Stomach smooth muscle (tissue), 2 donors: ENCODE measurements at regions not wholly inside any gene's neighbourhood (a gene's known extent, or its start where the extent isn't known, plus 50 kb on each side); places are given as distances from the start of the nearest gene placed in this dataset.

ENCODE experiments used
- H3K27ac ChIP-seq: one replicate; pipeline ENCODE4 v1.7.0; 2013; ENCODE audit warnings: mild to moderate bottlenecking, low read length, inconsistent platforms
- H3K27me3 ChIP-seq, 2 donors: one replicate each; pipeline ENCODE4 v1.7.0; 2013; ENCODE audit warnings: low read length in 2 of 2; ENCODE audit not compliant: insufficient read depth in 2 of 2, control insufficient read depth in 1 of 2
- H3K36me3 ChIP-seq, 2 donors: one replicate each; pipeline ENCODE4 v1.7.0; 2013; ENCODE audit warnings: low read length in 2 of 2; ENCODE audit not compliant: control insufficient read depth in 2 of 2, insufficient read depth in 2 of 2
- H3K4me1 ChIP-seq: one replicate; pipeline ENCODE4 v1.7.0; 2013; ENCODE audit warnings: low read length; ENCODE audit not compliant: control insufficient read depth, insufficient read depth
- H3K4me3 ChIP-seq, 2 donors: one replicate each; pipeline ENCODE4 v1.7.0; 2013; ENCODE audit warnings: low read length in 2 of 2
- H3K9ac ChIP-seq, 2 donors: one replicate each; pipeline ENCODE4 v1.7.0; 2013; ENCODE audit warnings: low read length in 2 of 2, mild to moderate bottlenecking in 1 of 2
- H3K9me3 ChIP-seq, 2 donors: one replicate each; pipeline ENCODE4 v1.7.0; 2013; ENCODE audit warnings: low read length in 2 of 2; ENCODE audit not compliant: control insufficient read depth in 2 of 2
- donor health status: healthy.
- donor health status: Pancreatic carcinoma.

DNA sequence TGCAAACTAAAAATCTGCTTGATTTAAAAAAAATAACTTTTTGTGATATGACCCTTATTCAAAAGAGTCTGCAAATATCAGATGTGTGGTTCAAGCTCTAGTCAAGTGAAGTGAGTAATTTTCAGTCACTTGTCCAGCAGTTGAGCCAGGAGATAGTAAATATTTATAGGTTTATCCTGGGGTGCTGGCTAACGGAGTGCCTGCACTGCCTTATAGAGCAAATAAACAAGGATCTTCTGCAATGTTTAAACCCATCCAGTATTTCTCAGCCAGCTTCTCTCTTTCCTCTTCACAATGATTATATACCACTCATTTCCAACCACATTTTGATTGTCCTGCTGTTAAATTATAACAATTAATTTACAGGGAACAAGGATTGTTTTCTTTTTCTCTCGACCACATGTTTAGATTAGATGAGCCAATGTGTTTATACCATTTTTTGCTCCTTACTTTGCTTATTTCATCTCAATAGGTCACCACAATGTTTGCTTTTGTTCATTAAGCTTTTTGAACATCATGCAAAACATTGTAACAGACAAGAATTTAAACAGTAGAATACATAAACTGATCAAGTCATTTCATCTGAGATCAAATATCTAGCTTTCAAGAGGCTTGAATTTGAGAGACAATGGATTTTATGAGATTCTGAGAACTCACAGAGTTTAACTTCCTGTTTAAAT lies 60.3 kb upstream of the GREM2 start:
- H3K36me3 ChIP-seq, result no peaks in the 10 kb centered on the region
- no peak overlapping the region for H3K9ac ChIP-seq
- no peak overlapping the region for H3K27ac ChIP-seq
- H3K27me3 ChIP-seq, result no peaks in the 10 kb centered on the region
- H3K4me1 ChIP-seq, result no peaks in the 10 kb centered on the region
- H3K4me3 ChIP-seq, result no peak overlapping the region
- H3K9me3 ChIP-seq, result no peaks in the 10 kb centered on the region

DNA sequence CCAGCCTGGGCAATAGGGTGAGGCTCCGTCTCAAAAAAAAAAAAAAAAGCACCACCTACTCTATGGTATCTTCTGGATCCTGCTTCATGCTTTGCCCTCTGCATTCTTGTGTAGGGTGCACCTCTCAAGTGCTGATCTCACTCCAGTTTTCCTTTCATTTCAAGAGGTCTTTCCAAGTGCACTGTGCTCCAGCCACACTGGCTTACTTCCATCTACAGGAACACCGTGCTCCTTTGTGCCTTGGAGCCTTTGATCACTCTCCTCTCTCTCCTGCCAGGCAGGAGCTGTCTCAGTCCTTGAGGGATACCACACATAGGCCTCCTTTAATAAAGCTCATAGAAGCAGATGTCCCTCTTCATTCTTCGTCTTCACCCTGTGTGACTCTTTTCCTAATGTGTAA lies 55.4 kb upstream of the GREM2 start:
- H3K27ac ChIP-seq, result no peak overlapping the region
- H3K4me3 ChIP-seq, result no peak overlapping the region
- no peaks in the 10 kb centered on the region for H3K4me1 ChIP-seq
- no peaks in the 10 kb centered on the region for H3K36me3 ChIP-seq
- H3K9me3 ChIP-seq, result no peaks in the 10 kb centered on the region
- H3K9ac ChIP-seq, result no peak overlapping the region
- no peaks in the 10 kb centered on the region for H3K27me3 ChIP-seq

DNA sequence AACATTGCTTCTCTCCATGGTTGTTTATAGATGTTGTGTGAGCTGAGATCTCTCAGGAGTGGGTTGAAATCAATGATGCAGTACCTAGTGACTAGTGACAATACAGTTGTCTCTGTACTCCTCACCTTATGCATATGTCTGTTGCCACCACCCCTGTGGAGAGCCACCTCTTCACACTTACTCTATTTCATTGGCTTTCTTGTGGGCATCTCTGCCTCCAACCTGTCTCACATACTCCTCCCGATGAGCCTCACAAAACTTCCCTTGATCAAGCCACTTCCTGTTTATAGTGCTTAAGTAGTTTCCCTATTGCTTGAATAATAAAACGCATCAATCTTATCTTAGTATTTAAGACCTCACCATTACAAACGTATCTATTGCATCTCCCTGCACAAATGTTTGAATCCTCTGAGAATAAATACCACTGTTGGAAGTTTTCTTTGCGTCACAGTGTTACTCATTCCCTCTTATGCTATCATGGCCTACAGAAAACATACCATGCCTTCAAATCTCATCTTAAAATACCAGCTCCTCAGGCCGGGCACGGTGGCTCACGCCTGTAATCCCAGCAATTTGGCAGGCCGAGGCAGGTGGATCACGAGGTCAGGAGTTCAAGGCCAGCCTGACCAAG lies 54.7 kb upstream of the GREM2 start:
- Histone ChIP-seq H3K27ac (no peak overlapping the region), H3K27me3 (no peaks in the 10 kb centered on the region), H3K9ac (no peak overlapping the region), H3K4me3 (no peak overlapping the region), H3K36me3 (no peaks in the 10 kb centered on the region), H3K9me3 (no peaks in the 10 kb centered on the region), H3K4me1 (no peaks in the 10 kb centered on the region)

DNA sequence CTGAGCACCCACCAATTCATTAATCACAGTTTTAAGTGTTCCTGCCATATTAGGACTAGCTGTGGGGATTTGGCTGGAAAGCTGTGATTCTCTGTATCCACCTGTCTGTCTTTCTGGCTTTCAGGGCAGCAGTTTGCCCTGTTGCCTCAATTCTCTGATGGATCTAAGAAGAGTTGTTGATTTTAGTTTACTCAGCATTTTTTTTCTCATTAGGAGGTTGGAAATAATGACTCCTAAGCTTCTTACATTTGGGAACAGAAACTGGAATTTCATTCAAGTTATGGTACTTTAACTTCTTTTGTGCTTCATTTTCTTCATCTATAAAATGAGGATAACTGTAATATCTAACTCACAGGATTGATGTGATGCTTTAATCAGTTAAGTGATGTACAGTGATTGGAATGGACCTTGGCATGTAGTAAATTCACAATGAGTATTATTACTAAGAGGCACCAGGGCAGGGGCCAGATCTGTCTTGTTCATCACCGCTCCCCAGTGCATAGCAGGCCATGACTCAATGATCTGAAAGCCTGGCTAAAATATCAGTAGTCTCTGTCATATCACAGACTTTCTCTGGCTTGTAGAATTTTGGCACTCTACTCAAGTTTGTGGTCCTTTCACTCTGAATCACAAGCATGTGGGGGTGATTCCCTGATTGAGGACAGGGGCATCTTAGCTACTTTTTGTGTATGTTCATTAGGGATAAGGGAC lies 51.4 kb upstream of the GREM2 start:
- H3K9me3 ChIP-seq, result no peaks in the 10 kb centered on the region
- H3K4me1 ChIP-seq, result no peaks in the 10 kb centered on the region
- no peaks in the 10 kb centered on the region for H3K36me3 ChIP-seq
- H3K27ac ChIP-seq, result no peak overlapping the region
- no peaks in the 10 kb centered on the region for H3K27me3 ChIP-seq
- H3K4me3 ChIP-seq, result no peak overlapping the region
- no peak overlapping the region for H3K9ac ChIP-seq
